Psoas muscle (tissue), 7 donors: ENCODE measurements at regions not wholly inside any gene's neighbourhood (a gene's known extent, or its start where the extent isn't known, plus 50 kb on each side); places are given as distances from the start of the nearest gene placed in this dataset.

ENCODE experiments used
- ATAC-seq, 4 donors: fragments of 200-7000 bp; cut with Tn5 transposase; one replicate each; pipeline ENCODE4 v1.9.1; 2020; ENCODE audit warnings: moderate library complexity in 3 of 4, mild to moderate bottlenecking in 2 of 4
- DNase-seq, 2 donors: peaks; one replicate each; pipeline ENCODE4 v3.0.0-alpha.2; 2020
- H3K27ac ChIP-seq: fragments of 200-600 bp; one replicate; pipeline ENCODE4 v1.8.0; 2022
- H3K27me3 ChIP-seq, 3 donors: fragments of 200-600 bp in 1 of 3; one replicate each; pipeline versions ENCODE4 v1.6.1 to v1.8.0; 2013 to 2022; ENCODE audit warnings: low read length in 2 of 3, mild to moderate bottlenecking in 2 of 3, moderate library complexity in 1 of 3; ENCODE audit not compliant: insufficient read depth in 3 of 3
- H3K36me3 ChIP-seq, 2 donors: fragments of 200-600 bp in 1 of 2; one replicate each; pipeline versions ENCODE4 v1.6.1 to v1.8.0; 2013 to 2022; ENCODE audit warnings: low read depth in 1 of 2, mild to moderate bottlenecking in 1 of 2, moderate library complexity in 1 of 2; ENCODE audit not compliant: insufficient read depth in 1 of 2
- H3K4me1 ChIP-seq: fragments of 200-600 bp; one replicate; pipeline ENCODE4 v1.8.0; 2022
- H3K4me3 ChIP-seq: fragments of 200-600 bp; one replicate; pipeline ENCODE4 v1.8.0; 2022; ENCODE audit warnings: mild to moderate bottlenecking
- H3K9me3 ChIP-seq: fragments of 200-600 bp; one replicate; pipeline ENCODE4 v1.8.0; 2022
- WGBS, 3 donors: extraction: QIAGEN DNeasy Blood & Tissue Kit; methylation state at CpG; one replicate each; pipeline versions ENCODE4 v1.1.6 to v1.1.7; 2013; 5-methylcytosine and 5-hydroxymethylcytosine counted together
- intact Hi-C, 2 donors: fragments of 100-400 bp; cut with DNase I; formaldehyde crosslinking; loops; one replicate each; pipeline versions ENCODE4 v1.11.0 to v1.14.2; 2022
- TF ChIP-seq, protein P1 (sequence below): fragments of 200-600 bp; IDR thresholded peaks from one replicate; pipeline ENCODE4 v1.8.0; 2022; ENCODE audit warnings: antibody characterized with exemption
- donor health status: healthy with polysubstance abuse.
- donor health status: DM: no; HTN: no; CAD: no; lungs with moderate emphysema.
- donor health status: Bipolar disorder and iron deficiency.
- donor health status: healthy.
- donor health status: DM: yes; HTN: yes; CAD: no.
- donor health status: DM: no; HTN: no; CAD: no.
- donor health status: DM: yes; HTN: yes; CAD: no.

DNA sequence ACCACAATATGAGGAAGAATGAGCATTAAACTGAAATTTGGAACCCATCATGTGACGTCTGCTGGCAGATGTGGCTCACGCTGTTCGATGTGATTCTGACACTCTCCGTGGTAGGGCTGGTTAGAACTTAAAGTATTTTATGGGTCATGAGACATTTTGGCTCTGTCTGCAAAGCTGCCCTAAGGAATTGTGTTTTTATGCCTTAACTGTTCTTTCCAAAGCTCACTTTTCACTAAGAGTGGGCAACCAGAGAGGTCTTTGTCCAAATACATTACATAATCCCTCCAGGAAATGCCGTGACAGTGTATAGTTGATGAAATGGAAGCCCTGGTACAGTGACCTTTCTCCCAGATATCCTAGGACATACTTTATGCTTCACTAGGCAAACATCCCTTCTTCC is 119.1 kb downstream of the AQP4 start:
- Histone ChIP-seq H3K9me3 (no peaks in the 10 kb centered on the region), H3K27me3 (peaks cover 0 to 2% (median 0%) of the 10 kb centered on the region in 3 donors), H3K27ac (no peak overlapping the region), H3K36me3 (no peaks in the 10 kb centered on the region), H3K4me3 (no peak overlapping the region), H3K4me1 (peaks cover 8% of the 10 kb centered on the region)
- TF ChIP-seq, protein P1, sequence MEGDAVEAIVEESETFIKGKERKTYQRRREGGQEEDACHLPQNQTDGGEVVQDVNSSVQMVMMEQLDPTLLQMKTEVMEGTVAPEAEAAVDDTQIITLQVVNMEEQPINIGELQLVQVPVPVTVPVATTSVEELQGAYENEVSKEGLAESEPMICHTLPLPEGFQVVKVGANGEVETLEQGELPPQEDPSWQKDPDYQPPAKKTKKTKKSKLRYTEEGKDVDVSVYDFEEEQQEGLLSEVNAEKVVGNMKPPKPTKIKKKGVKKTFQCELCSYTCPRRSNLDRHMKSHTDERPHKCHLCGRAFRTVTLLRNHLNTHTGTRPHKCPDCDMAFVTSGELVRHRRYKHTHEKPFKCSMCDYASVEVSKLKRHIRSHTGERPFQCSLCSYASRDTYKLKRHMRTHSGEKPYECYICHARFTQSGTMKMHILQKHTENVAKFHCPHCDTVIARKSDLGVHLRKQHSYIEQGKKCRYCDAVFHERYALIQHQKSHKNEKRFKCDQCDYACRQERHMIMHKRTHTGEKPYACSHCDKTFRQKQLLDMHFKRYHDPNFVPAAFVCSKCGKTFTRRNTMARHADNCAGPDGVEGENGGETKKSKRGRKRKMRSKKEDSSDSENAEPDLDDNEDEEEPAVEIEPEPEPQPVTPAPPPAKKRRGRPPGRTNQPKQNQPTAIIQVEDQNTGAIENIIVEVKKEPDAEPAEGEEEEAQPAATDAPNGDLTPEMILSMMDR = no peak
- no peak for ATAC-seq
- no peak for DNase-seq
- WGBS, 3 donors = 13 to 15% (median 15%) methylated on average over 5 of the region's 5 CpGs
- intact Hi-C loops = no loop called here

DNA sequence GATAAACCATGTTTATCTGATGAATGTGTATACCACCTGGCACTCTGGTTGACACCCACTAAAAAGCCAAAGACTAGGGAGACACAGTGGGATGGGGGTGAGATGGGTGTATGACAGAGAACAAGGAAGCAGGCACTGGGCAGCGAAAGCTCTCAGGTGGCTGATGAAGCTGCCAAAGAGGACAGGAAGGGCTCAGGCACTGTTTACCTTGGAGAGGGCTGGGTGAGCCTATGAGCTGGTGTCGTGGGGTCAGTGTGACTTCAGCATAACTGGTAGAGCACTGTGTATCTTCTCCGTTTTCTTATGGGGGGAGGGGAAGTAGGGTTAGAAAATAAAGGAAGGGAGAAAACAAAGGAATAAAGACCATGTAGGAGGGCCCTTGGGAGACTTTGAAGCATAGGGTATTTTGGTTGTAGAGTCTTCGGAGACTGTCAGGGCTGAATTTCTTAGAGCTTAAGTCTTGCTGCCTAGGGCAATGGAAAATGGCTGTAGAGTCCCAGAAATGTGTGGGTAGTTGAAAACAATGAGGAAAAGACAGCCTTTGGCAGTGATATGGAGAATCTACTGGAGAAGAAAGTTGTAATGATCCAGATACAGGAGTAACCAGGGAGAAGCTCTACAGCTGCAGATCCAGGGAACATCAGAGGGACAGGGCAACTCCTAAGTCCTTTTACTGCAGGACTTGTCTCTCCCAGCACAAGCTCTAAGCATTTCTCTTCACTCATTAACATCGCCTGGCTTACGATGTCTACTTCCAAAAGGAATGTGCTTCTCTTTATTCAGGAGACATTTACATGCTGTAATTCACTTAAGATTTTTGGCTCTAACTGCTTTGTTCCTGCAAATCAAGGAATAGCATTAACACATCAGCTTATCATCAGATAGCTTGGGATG is 120.0 kb downstream of the AQP4 start:
- Histone ChIP-seq H3K27me3 (peaks cover 0 to 2% (median 0%) of the 10 kb centered on the region in 3 donors), H3K4me3 (no peak overlapping the region), H3K27ac (no peak overlapping the region), H3K36me3 (no peaks in the 10 kb centered on the region), H3K4me1 (peaks cover 8% of the 10 kb centered on the region), H3K9me3 (no peaks in the 10 kb centered on the region)
- 60 to 65% (median 65%) methylated on average over 6 of the region's 6 CpGs for WGBS, 3 donors
- no peak for ATAC-seq
- intact Hi-C loops = no loop called here
- no peak for DNase-seq
- TF ChIP-seq, protein P1 = no peak

- TF ChIP-seq, protein P1 = no peak
- no peak overlapping the region for H3K4me3 ChIP-seq
- ATAC-seq (no peak), DNase-seq (no peak)
- no peaks in the 10 kb centered on the region for H3K9me3 ChIP-seq
- intact Hi-C loops = no loop called here
- H3K4me1 ChIP-seq = peaks cover 8% of the 10 kb centered on the region
- no peaks in the 10 kb centered on the region for H3K36me3 ChIP-seq
- H3K27me3 ChIP-seq = peaks cover 0 to 2% (median 0%) of the 10 kb centered on the region in 3 donors
- H3K27ac ChIP-seq = no peak overlapping the region
- 94 to 98% (median 95%) methylated on average over 3 of the region's 3 CpGs for WGBS, 3 donors
Measured at GRCh38 chr18:26741758-26742157, 123.7 kb downstream of the AQP4 start.

DNA sequence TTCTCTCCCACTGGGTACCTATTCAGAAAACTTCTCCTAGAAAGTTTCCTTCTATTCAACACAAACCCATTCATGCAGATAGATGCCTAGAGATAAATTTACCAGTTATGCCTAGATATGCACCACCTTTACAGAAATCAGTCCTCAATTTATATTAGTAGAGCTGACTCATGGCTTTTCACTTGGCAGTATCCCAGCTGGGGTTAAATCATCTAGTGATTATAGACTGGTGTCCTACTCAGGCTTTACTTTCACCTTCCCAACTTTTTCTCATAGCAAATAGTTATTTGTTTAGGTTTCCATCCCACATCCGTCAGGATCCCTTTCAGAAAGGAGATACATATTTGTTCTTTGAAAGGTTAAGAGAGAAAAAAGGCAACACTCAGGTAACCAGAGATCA is 124.5 kb downstream of the AQP4 start:
- TF ChIP-seq, protein P1 = no peak
- peaks cover 0 to 2% (median 0%) of the 10 kb centered on the region in 3 donors for H3K27me3 ChIP-seq
- no peak overlapping the region for H3K4me3 ChIP-seq
- 86 to 89% (median 87%) methylated on average over 1 of the region's 1 CpG for WGBS, 3 donors
- ATAC-seq (no peak), DNase-seq (no peak)
- H3K9me3 ChIP-seq = no peaks in the 10 kb centered on the region
- H3K27ac ChIP-seq = no peak overlapping the region
- intact Hi-C loops = no loop called here
- H3K4me1 ChIP-seq = peaks cover under 1% of the 10 kb centered on the region
- H3K36me3 ChIP-seq = no peaks in the 10 kb centered on the region
